Tibial artery (tissue), 4 donors: ENCODE measurements at regions not wholly inside any gene's neighbourhood (a gene's known extent, or its start where the extent isn't known, plus 50 kb on each side); places are given as distances from the start of the nearest gene placed in this dataset.

Experiments
- DNase-seq, 2 donors: peaks; one replicate each; pipeline ENCODE4 v3.0.0-alpha.2; 2019
- H3K27ac ChIP-seq, 2 donors: fragments of 200-600 bp; sonication (generic) in 1 of 2; 1 replicate in 1 of 2; 2 replicates in 1 of 2; pipeline ENCODE4 v1.5.1; 2018 to 2019; ENCODE audit warnings: mild to moderate bottlenecking in 1 of 2
- H3K27me3 ChIP-seq, 2 donors: fragments of 200-600 bp; sonication (generic) in 1 of 2; one replicate each; pipeline versions ENCODE4 v1.5.1 to v1.6.0; 2016 to 2019
- H3K36me3 ChIP-seq, 3 donors: fragments of 200-600 bp; sonication (generic) in 2 of 3; one replicate each; pipeline ENCODE4 v1.5.1; 2016 to 2019; ENCODE audit warnings: mild to moderate bottlenecking in 2 of 3
- H3K4me1 ChIP-seq, 4 donors: fragments of 200-600 bp; sonication (generic) in 2 of 4; 1 replicate in 3 of 4; 2 replicates in 1 of 4; pipeline ENCODE4 v1.5.1; 2016 to 2019
- H3K4me3 ChIP-seq, 2 donors: fragments of 200-600 bp; sonication (generic) in 1 of 2; 1 replicate in 1 of 2; 2 replicates in 1 of 2; pipeline ENCODE4 v1.5.1; 2018 to 2019; ENCODE audit warnings: mild to moderate bottlenecking in 2 of 2
- H3K9me3 ChIP-seq, 3 donors: fragments of 200-600 bp; sonication (generic) in 1 of 3; one replicate each; pipeline ENCODE4 v1.5.1; 2016 to 2019
- CTCF ChIP-seq, 2 experiments: fragments of 200-600 bp in 1 of 2; fragments of 450-650 bp in 1 of 2; IDR thresholded peaks; one replicate each; pipeline ENCODE4 v1.5.1; 2017 to 2019; ENCODE audit warnings: antibody characterized with exemption in 2 of 2, mild to moderate bottlenecking in 1 of 2, moderate library complexity in 1 of 2
- intact Hi-C: fragments of 100-400 bp; cut with DNase I; formaldehyde crosslinking; loops from one replicate; pipeline ENCODE4 v1.15.0; 2023; ENCODE audit warnings: low total_unique reads

GRCh38 chr1:56266359-56266758, 313.0 kb downstream of the PLPP3 start:
- Histone ChIP-seq H3K9me3 (no peaks in the 10 kb centered on the region), H3K27ac (no peak overlapping the region), H3K4me1 (peaks cover 0 to 15% (median 0%) of the 10 kb centered on the region in 4 donors), H3K36me3 (no peaks in the 10 kb centered on the region), H3K4me3 (no peak overlapping the region), H3K27me3 (no peaks in the 10 kb centered on the region)
- no peak for DNase-seq
- TF ChIP-seq CTCF (IDR thresholded peaks at IDR 0.05), result no peak
- intact Hi-C loops, result no loop called here

GRCh38 chr1:56265216-56265615, 314.1 kb downstream of the PLPP3 start:
- TF ChIP-seq CTCF (IDR thresholded peaks at IDR 0.05), result no peak
- no peak overlapping the region for H3K4me3 ChIP-seq
- no peaks in the 10 kb centered on the region for H3K36me3 ChIP-seq
- no peaks in the 10 kb centered on the region for H3K27me3 ChIP-seq
- no peak overlapping the region for H3K27ac ChIP-seq
- H3K4me1 ChIP-seq, result peaks cover 0 to 15% (median 0%) of the 10 kb centered on the region in 4 donors
- DNase-seq, result no peak
- H3K9me3 ChIP-seq, result peaks cover 0 to 4% (median 4%) of the 10 kb centered on the region in 3 donors
- intact Hi-C loops, result no loop called here

- no peaks in the 10 kb centered on the region for H3K27me3 ChIP-seq
- TF ChIP-seq CTCF (IDR thresholded peaks at IDR 0.05), result no peak
- DNase-seq, result no peak
- peaks cover 0 to 15% (median 0%) of the 10 kb centered on the region in 4 donors for H3K4me1 ChIP-seq
- H3K9me3 ChIP-seq, result peaks cover 0 to 7% (median 6%) of the 10 kb centered on the region in 3 donors
- intact Hi-C loops, result no loop called here
- H3K27ac ChIP-seq, result no peak overlapping the region
- H3K36me3 ChIP-seq, result no peaks in the 10 kb centered on the region
- no peak overlapping the region for H3K4me3 ChIP-seq
These were observed 315.5 kb downstream of the PLPP3 start for GRCh38 chr1:56263908-56264307.

GRCh38 chr1:56258371-56258770, 321.0 kb downstream of the PLPP3 start:
- no peak overlapping the region for H3K27ac ChIP-seq
- intact Hi-C loops, result no loop called here
- peaks cover 0 to 7% (median 6%) of the 10 kb centered on the region in 3 donors for H3K9me3 ChIP-seq
- no peak overlapping the region for H3K4me3 ChIP-seq
- H3K27me3 ChIP-seq, result no peaks in the 10 kb centered on the region
- no peak for DNase-seq
- H3K4me1 ChIP-seq, result peaks cover 0 to 20% (median 14%) of the 10 kb centered on the region in 4 donors
- H3K36me3 ChIP-seq, result no peaks in the 10 kb centered on the region
- TF ChIP-seq CTCF (IDR thresholded peaks at IDR 0.05), result no peak

- no peak for DNase-seq
- intact Hi-C loops, result no loop called here
- Histone ChIP-seq H3K36me3 (no peaks in the 10 kb centered on the region), H3K9me3 (peaks cover 0 to 7% (median 6%) of the 10 kb centered on the region in 3 donors), H3K27me3 (no peaks in the 10 kb centered on the region), H3K4me3 (no peak overlapping the region), H3K4me1 (peaks cover 0 to 20% (median 14%) of the 10 kb centered on the region in 4 donors), H3K27ac (no peak overlapping the region)
- TF ChIP-seq CTCF (IDR thresholded peaks at IDR 0.05), result no peak
These were observed 321.6 kb downstream of the PLPP3 start for GRCh38 chr1:56257726-56258125.
